H1 (cell line): ENCODE measurements at regions not wholly inside any gene's neighbourhood (a gene's known extent, or its start where the extent isn't known, plus 50 kb on each side); places are given as distances from the start of the nearest gene placed in this dataset.

Source experiments
- ATF3 ChIP-seq: IDR thresholded peaks from 2 replicates; pipeline ENCODE4 v1.6.1; 2011; ENCODE audit warnings: low read depth, mild to moderate bottlenecking, low read length; ENCODE audit not compliant: insufficient read depth
- BRCA1 ChIP-seq: IDR thresholded peaks from 2 replicates; pipeline ENCODE4 v1.6.1; 2012; ENCODE audit warnings: low read depth, low read length, improper control_type of control experiment
- CHD7 ChIP-seq: fragments of 300-600 bp; sonication (generic); IDR thresholded peaks from 2 replicates; pipeline ENCODE4 v1.7.1; 2012; ENCODE audit warnings: low read length, moderate library complexity, mild to moderate bottlenecking, inconsistent platforms; ENCODE audit not compliant: insufficient replicate concordance
- FOSL1 ChIP-seq: IDR thresholded peaks from 2 replicates; pipeline ENCODE4 v1.6.1; 2011; ENCODE audit warnings: mild to moderate bottlenecking, low read depth, low read length, moderate library complexity; ENCODE audit not compliant: insufficient read depth
- RFX5 ChIP-seq: IDR thresholded peaks from 2 replicates; pipeline ENCODE4 v1.6.1; 2011; ENCODE audit warnings: low read depth, low read length, improper control_type of control experiment, borderline replicate concordance
- RNF2 ChIP-seq: fragments of 200-900, 300-1000 bp; sonication (generic); IDR thresholded peaks from 2 replicates; pipeline ENCODE4 v1.7.1; 2016; ENCODE audit warnings: borderline replicate concordance, low read depth, mild to moderate bottlenecking, antibody characterized with exemption, low read length; ENCODE audit not compliant: poor library complexity, severe bottlenecking; ENCODE audit errors: missing control alignments
- SAP30 ChIP-seq: fragments of 300-600 bp; sonication (generic); IDR thresholded peaks from 2 replicates; pipeline ENCODE4 v1.7.1; 2012; ENCODE audit warnings: low read length, moderate library complexity, mild to moderate bottlenecking, inconsistent platforms; ENCODE audit not compliant: insufficient read depth, insufficient replicate concordance

- TF ChIP-seq CHD7 (no peak), RFX5 (no peak), SAP30 (no peak), BRCA1 (no peak), RNF2 (no peak), ATF3 (no peak), FOSL1 (no peak)
These were observed 109.6 kb downstream of the TRIM29 start (continued) for GRCh38 chr11:120028181-120028896.
